ENCODE measurements at regions not wholly inside any gene's neighbourhood (a gene's known extent, or its start where the extent isn't known, plus 50 kb on each side); places are given as distances from the start of the nearest gene placed in this dataset.

GRCh38 chr3:72663429-72663828 lies 184.8 kb downstream of the SHQ1 start:
- DNase-seq (ENCODE audit: low read depth) = no peak
- H3K4me3 ChIP-seq (replicated peaks; ENCODE audit: low read depth, low read length) = no peak overlapping the region
- TF ChIP-seq, protein P1, sequence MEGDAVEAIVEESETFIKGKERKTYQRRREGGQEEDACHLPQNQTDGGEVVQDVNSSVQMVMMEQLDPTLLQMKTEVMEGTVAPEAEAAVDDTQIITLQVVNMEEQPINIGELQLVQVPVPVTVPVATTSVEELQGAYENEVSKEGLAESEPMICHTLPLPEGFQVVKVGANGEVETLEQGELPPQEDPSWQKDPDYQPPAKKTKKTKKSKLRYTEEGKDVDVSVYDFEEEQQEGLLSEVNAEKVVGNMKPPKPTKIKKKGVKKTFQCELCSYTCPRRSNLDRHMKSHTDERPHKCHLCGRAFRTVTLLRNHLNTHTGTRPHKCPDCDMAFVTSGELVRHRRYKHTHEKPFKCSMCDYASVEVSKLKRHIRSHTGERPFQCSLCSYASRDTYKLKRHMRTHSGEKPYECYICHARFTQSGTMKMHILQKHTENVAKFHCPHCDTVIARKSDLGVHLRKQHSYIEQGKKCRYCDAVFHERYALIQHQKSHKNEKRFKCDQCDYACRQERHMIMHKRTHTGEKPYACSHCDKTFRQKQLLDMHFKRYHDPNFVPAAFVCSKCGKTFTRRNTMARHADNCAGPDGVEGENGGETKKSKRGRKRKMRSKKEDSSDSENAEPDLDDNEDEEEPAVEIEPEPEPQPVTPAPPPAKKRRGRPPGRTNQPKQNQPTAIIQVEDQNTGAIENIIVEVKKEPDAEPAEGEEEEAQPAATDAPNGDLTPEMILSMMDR (IDR thresholded peaks at IDR 0.05; ENCODE audit: low read length, missing control alignments) = no peak

DNA sequence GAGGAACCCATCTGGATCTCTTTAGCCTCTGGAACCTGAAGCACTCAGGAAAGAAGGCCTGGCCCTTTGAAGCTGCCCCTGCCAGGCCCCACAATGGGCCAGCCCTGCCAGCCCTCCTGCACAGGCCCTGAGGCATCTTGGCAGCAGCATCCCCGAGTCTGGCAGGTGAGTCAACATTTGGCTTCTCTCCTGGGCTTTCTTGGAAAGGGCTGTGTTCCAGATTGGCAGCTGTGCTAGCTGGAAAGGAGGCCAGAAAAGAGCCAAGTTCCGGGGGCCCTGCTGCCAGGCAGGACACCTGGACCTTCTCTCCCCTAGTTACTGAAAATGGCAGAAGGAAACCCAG lies 187.2 kb downstream of the SHQ1 start:
- H3K4me3 ChIP-seq (replicated peaks; ENCODE audit: low read depth, low read length) = no peak overlapping the region
- peak; percentile 75 for DNase-seq (ENCODE audit: low read depth)
- TF ChIP-seq, protein P1 (IDR thresholded peaks at IDR 0.05; ENCODE audit: low read length, missing control alignments) = no peak

DNA sequence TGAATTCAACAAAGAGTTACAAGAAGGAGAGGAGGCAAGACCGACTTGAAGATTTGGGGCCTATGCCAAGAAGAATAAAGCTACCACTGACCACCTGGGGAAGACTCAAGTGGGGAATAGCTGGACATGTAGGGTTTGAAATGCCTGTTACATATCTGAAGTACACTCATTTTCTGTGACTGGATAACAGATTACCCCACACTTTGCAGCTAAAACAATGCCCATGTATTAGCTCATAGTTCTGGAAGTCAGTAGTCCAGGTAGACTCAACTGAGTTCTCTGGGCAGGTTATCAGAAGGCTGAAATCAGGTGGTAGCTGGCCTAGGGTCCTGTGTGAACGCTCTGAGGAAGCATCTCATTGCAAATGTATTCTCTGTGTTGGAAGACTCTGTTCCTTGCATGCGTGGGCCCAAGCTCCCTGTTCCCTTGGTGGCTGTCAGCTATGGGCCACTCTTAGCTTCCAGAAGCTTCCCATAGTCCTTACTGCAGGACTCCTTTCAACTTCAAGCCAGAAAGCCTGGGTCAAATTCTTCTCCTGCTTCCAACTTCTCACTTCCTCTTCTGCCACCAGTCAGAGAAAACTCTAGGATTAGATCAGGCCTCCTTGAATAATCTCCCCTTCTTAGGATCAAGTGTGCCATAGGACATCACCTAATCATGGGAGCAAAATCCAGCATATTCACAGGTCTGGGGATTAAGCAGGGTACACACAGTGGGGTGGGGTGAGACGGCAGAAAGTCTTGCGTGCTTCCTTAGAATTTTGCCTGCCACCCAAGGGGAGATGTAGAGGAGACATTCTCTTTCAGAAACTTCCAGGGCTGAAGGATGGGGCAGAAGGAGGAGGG lies 187.8 kb downstream of the SHQ1 start:
- no peak for DNase-seq (ENCODE audit: low read depth)
- TF ChIP-seq, protein P1 (IDR thresholded peaks at IDR 0.05; ENCODE audit: low read length, missing control alignments) = no peak
- no peak overlapping the region for H3K4me3 ChIP-seq (replicated peaks; ENCODE audit: low read depth, low read length)

DNA sequence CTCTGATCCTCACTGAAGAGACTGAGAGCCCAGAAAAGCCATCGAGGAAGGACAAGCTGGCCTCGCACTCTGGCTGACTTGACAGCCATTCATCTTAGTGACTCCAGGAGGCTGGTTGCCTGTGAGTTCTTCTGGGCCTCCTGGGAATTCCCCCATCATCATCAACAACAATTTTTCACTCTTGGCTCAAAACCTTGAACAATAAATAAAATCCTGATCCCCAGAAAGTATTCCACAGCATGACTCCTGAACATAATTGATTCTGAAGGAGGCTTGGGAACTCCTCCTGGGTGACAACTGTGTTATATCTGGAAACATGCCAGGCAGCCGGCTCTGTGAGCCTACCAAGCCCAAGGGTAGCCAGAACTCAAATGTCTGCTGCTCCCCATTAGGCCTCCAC lies 188.6 kb downstream of the SHQ1 start:
- TF ChIP-seq, protein P1 (IDR thresholded peaks at IDR 0.05; ENCODE audit: low read length, missing control alignments) = no peak
- DNase-seq (ENCODE audit: low read depth) = no peak
- no peak overlapping the region for H3K4me3 ChIP-seq (replicated peaks; ENCODE audit: low read depth, low read length)

- no peak for DNase-seq (ENCODE audit: low read depth)
- TF ChIP-seq, protein P1 (IDR thresholded peaks at IDR 0.05; ENCODE audit: low read length, missing control alignments) = no peak
- H3K4me3 ChIP-seq (replicated peaks; ENCODE audit: low read depth, low read length) = no peak overlapping the region
These were observed 189.1 kb downstream of the SHQ1 start for GRCh38 chr3:72659188-72659587.

- no peak for DNase-seq (ENCODE audit: low read depth)
- H3K4me3 ChIP-seq (replicated peaks; ENCODE audit: low read depth, low read length) = no peak overlapping the region
- TF ChIP-seq, protein P1 (IDR thresholded peaks at IDR 0.05; ENCODE audit: low read length, missing control alignments) = no peak
These were observed 189.7 kb downstream of the SHQ1 start for GRCh38 chr3:72658466-72659100.

All from fibroblast of pulmonary artery (primary cell).